Adipocyte (in vitro differentiated cells): ENCODE measurements at regions not wholly inside any gene's neighbourhood (a gene's known extent, or its start where the extent isn't known, plus 50 kb on each side); places are given as distances from the start of the nearest gene placed in this dataset.
A peak's percentile ranks its signal among the peaks of the same experiment; 100 is the strongest.
"Not testable (repeated sequence)": the region's sequence is repeated elsewhere in the genome, so short reads cannot be mapped to it uniquely, and the experiment has no call there.

Source experiments
- DNase-seq: peaks from one replicate; pipeline ENCODE4 v3.0.0-alpha.2; 2015; ENCODE audit warnings: low read depth
- H3K27me3 ChIP-seq: replicated peaks from 2 replicates; pipeline ENCODE4 v1.7.0; 2013; ENCODE audit warnings: mild to moderate bottlenecking, low read length, moderate library complexity; ENCODE audit not compliant: control insufficient read depth, insufficient read depth
- H3K36me3 ChIP-seq: 2 replicates; pipeline ENCODE4 v1.7.0; 2013; ENCODE audit warnings: low read length, mild to moderate bottlenecking, moderate library complexity; ENCODE audit not compliant: control insufficient read depth, insufficient read depth, severe bottlenecking
- H3K4me1 ChIP-seq: 2 replicates; pipeline ENCODE4 v1.7.0; 2013; ENCODE audit warnings: mild to moderate bottlenecking, low read length, moderate library complexity; ENCODE audit not compliant: control insufficient read depth, insufficient read depth
- H3K4me3 ChIP-seq: 2 replicates; pipeline ENCODE4 v1.7.0; 2013; ENCODE audit warnings: mild to moderate bottlenecking, low read length, moderate library complexity
- H3K9ac ChIP-seq: 2 replicates; pipeline ENCODE4 v1.7.0; 2013; ENCODE audit warnings: mild to moderate bottlenecking, low read length, moderate library complexity
- H3K9me3 ChIP-seq: 2 replicates; pipeline ENCODE4 v1.7.0; 2013; ENCODE audit warnings: mild to moderate bottlenecking, low read length, moderate library complexity; ENCODE audit not compliant: control insufficient read depth

DNA sequence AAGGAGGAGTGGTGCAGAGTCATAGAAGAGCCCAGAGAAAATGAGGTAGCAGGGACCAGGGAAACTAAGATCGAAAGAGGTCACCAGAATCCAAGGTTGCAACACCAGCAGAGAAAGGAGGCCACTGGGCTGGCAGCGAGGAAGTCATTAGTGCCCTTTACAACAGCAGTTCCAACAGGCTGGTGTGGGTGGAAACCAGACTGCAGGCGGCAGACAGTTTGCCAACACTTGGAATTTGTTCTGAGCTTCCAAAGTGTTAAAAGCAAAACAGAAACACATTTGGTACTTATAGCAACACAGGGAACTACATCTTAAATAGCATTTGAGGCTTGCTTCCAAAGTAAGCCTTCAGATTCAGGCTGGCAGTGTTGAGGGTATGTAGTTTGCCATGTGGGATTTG, 95.2 kb upstream of the PWP1 start:
- H3K27me3 ChIP-seq = no peaks in the 10 kb centered on the region
- H3K4me3 ChIP-seq = no peak overlapping the region
- no peak overlapping the region for H3K9ac ChIP-seq
- peaks cover 16% of the 10 kb centered on the region for H3K9me3 ChIP-seq
- H3K36me3 ChIP-seq = no peaks in the 10 kb centered on the region
- H3K4me1 ChIP-seq = no peaks in the 10 kb centered on the region
- no peak for DNase-seq

DNA sequence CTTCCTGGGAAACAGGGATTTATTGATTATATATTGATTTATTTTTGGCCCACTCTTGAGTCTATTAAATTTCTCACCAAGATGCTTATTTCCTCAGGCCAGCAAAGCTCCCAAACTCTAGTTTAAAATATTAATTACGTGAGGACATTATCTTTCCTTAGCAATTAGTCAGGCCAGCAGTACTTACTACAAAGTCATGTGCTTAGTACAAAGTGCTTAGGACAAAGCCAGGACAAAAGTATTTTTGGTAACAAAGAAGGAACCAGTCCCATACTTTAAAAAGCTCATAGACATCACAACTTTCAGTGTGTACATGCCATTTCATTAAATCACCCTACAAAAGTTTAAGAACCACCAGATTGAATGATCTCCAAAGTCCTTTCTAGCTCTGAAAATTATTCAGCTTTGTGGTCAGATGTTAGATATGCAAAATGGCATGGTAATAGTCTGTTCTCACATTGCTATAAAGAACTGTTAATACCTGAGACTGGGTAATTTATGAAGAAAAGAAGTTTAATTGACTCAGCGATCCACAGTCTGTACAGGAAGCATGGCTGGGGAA, 94.7 kb upstream of the PWP1 start:
- Histone ChIP-seq H3K9ac (no peak overlapping the region), H3K4me1 (no peaks in the 10 kb centered on the region), H3K9me3 (peaks cover 16% of the 10 kb centered on the region), H3K4me3 (no peak overlapping the region), H3K27me3 (no peaks in the 10 kb centered on the region), H3K36me3 (no peaks in the 10 kb centered on the region)
- no peak for DNase-seq

DNA sequence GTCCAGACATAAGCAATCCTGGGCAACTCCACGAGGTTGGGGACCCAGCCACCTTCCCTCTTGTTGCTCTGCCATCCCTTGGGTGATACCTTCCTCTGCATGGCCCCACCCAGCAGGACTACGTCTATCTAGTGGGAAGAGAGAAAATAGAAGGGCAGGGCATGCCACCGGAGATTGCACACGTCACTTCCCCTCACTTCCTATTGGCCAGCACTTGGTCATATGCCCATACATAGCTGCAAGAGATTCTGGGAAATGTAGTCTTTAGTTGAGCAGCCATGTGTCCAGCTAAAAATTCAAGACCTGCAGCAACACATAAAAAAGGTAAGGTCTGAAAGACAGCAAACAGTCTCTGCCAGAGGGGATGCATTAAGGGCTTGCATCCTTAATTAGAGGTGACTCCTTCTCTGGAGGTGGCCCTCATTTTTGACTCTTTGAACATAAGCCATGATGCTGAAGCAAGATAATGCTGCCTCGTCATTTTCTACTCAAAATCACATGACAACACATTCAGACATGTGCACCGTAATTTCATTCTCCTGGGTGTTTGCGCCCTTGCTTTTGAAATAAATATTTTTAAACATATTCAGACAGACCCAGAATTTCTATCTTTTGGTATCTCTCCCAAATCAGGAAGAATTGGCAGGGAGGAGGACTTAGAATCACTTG, 91.8 kb upstream of the PWP1 start:
- DNase-seq = no peak
- H3K4me3 ChIP-seq = no peak overlapping the region
- H3K27me3 ChIP-seq = no peaks in the 10 kb centered on the region
- no peak overlapping the region for H3K9ac ChIP-seq
- H3K36me3 ChIP-seq = no peaks in the 10 kb centered on the region
- H3K9me3 ChIP-seq = peaks cover 10% of the 10 kb centered on the region
- H3K4me1 ChIP-seq = no peaks in the 10 kb centered on the region

DNA sequence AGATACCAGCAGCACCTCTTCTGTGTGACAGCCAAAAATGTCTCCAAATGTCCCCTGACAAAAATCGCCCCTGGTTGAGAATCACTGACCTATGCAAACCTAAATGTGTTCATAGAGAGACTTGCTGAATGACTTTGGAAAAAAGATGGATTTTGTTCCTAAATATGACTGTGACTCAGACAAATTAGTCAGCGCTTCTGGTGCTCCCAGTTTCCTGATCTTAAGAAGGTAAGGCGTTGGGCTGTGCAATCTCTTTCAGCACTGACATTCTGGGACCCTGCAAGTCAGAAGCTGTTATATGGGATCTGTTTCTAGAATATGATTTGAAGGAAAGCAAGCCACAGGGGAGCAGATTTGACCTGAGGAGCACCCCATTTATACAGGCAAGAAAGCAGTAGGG, 90.6 kb upstream of the PWP1 start:
- H3K9me3 ChIP-seq = peaks cover 10% of the 10 kb centered on the region
- no peaks in the 10 kb centered on the region for H3K27me3 ChIP-seq
- H3K9ac ChIP-seq = no peak overlapping the region
- no peak for DNase-seq
- no peak overlapping the region for H3K4me3 ChIP-seq
- H3K36me3 ChIP-seq = no peaks in the 10 kb centered on the region
- no peaks in the 10 kb centered on the region for H3K4me1 ChIP-seq

DNA sequence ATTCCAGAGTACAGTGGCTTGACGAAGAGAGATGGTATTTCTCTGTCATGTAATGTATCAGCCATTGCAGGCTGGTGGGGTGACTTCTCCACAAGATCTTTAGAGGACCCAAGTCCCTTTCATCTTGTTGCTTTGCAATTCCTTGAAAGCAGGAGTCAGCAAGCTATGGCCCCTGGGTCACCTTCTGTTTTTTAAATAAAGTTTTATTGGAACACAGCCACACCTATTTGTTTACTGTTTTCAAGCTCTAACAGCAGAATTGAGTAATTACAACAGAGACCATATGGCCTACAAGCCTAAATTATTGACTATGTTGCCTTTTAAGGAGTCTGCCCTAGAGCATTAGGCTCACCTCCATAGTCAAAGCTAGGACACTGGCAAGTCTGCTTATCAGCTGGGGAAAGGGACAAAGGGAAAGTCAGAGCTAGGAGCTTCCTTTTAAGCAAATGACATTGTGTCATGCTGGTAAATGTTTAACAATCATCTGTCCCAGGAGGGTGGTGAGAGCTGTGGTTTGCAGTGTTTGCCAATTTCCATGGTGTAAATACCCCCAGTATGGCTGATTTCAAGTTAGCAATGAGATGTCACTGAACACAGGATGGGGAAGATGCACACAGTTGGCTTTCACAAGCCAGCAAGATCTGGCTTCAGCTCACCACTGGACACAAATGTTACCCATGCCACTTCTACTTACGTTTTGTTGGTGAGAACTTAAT, 87.7 kb upstream of the PWP1 start:
- no peak for DNase-seq
- no peaks in the 10 kb centered on the region for H3K36me3 ChIP-seq
- no peaks in the 10 kb centered on the region for H3K27me3 ChIP-seq
- H3K9me3 ChIP-seq = peaks cover 10% of the 10 kb centered on the region
- no peak overlapping the region for H3K4me3 ChIP-seq
- H3K4me1 ChIP-seq = peaks cover 18% of the 10 kb centered on the region
- no peak overlapping the region for H3K9ac ChIP-seq

DNA sequence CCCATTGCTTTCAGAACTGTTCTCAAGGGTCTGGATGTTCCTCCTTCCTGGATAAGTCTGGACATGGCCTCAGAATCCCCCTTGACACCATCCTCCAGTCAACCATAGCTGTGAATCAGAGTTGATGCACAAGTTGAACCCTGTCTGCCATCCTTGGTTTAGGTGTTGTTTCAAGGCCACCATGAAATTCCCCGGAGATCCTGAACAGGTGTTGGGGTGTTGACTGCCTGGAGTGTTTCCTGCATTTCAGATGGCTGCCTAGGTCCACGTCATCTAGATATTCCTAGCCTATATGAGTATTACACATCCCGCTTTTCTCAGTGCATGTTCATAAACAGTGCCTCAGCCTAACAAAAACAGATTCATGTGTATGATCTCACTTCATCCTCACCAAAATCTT, 86.7 kb upstream of the PWP1 start:
- no peak overlapping the region for H3K4me3 ChIP-seq
- H3K9ac ChIP-seq = no peak overlapping the region
- DNase-seq = no peak
- no peaks in the 10 kb centered on the region for H3K36me3 ChIP-seq
- H3K4me1 ChIP-seq = peaks cover 18% of the 10 kb centered on the region
- H3K27me3 ChIP-seq = no peaks in the 10 kb centered on the region
- H3K9me3 ChIP-seq = peaks cover 1% of the 10 kb centered on the region

DNA sequence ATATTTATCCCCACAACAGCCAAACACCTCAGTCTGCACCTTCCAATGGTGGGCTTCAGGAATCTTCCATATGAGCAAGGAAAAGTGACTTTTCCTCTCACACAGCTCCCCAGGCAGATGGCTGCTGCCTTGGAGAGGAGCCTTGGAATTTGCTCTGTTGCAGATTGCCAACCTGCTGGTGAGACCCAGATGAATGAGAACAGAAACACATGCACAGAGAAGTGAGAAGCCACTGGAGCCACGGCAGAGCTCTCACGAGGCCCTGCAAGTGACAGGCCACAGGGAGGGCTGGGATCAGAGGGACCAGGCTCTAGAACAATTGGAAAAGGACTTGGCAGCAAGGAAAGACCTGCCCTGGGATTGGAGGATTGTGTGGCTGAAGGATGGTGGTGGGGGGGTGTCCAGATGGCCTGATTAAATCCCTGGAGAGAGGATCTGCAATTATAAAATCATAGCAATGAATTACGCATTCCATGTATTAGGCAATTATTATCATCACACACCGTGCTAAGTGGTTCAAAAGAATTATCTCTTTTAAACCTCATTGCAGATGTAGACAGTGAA, 84.9 kb upstream of the PWP1 start:
- Histone ChIP-seq H3K4me1 (peaks cover 18% of the 10 kb centered on the region), H3K9me3 (no peaks in the 10 kb centered on the region), H3K36me3 (no peaks in the 10 kb centered on the region), H3K27me3 (no peaks in the 10 kb centered on the region), H3K9ac (no peak overlapping the region), H3K4me3 (no peak overlapping the region)
- DNase-seq = no peak

DNA sequence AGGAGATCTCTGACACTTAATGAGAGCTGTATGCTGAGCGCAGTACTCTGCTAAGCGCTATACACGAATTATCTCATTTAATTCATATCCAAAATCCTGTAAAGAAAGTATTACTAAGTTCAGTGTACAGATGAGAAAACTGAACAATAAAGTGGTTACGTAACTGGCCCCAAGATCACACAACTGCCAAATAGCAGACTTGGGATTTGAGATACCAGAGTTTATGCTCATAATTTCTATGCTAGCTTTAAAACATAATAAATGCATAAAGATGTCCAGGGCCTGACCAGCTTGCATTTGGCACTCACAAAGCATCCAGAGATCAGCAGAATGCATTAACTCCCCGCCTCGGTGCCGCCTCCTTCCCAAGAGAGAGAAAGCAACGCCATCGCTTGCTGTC, 83.2 kb upstream of the PWP1 start:
- no peak for DNase-seq
- Histone ChIP-seq H3K9me3 (no peaks in the 10 kb centered on the region), H3K27me3 (no peaks in the 10 kb centered on the region), H3K4me1 (peaks cover 18% of the 10 kb centered on the region), H3K4me3 (no peak overlapping the region), H3K36me3 (no peaks in the 10 kb centered on the region), H3K9ac (no peak overlapping the region)

DNA sequence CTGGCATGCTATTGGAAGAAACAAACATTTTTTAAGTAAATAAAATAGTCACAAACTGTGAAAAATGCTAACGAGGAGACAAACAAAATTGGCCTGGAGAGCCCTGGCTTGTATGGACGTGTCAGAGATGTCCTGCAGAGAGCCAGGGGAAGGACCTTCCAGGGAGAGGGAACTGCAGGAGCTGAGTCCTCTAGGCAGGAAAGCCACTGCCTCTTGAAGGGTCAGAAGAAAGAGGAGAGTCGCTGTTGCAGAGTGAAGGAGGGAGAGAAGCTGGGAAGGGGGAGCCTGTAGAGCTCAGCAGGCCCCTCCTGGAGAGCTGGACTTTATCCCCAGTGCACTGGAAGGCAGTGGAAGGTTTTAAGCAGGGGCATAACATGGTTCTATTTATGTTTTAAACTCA, 80.3 kb upstream of the PWP1 start:
- Histone ChIP-seq H3K9me3 (no peaks in the 10 kb centered on the region), H3K36me3 (no peaks in the 10 kb centered on the region), H3K4me1 (peaks cover 18% of the 10 kb centered on the region), H3K27me3 (no peaks in the 10 kb centered on the region), H3K9ac (no peak overlapping the region), H3K4me3 (no peak overlapping the region)
- no peak for DNase-seq

DNA sequence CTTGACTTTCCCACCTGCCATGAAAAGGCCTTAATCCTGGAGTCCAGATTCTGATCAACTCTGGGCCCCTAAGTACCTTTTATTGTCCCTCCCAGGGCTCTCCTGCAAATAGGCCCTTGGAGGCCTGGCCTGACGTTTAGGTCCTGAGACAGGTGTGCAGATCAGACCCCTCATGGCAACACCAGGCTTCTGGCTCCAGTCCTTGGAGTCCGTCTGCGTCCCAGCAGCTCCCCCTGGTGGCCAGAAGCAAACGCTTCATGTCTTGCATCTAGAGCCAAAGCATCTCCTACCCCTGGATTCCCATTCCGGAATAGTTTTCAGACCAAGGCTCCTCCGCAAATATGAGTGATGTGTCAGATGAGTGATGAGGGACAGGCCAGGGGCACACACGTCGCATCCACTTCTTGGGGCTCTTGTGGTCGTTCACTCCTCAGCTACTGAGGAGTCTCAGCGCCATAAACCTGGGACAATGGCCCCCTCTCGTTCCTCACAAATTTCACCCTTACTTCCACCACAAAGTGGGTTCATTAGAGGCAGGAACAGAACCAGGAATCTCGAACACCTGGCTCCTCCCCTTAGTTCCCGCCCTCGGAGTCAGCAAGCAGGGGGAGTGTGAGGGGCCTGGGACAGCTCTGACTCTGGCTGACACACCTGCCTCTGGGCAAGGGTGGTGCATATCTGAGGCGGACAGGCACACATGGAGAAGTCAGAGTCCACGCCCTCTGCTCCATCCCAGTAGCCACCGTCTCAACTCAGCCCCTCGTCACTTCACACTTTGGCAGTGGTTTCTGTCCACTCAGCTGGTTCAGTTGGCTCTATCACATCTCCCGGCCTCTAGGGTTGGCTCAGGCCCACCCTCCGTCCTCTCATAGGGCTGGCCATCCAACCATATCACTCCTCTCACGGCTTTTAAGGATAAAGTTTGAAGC, 77.9 kb upstream of the PWP1 start:
- H3K4me1 ChIP-seq = peaks cover 1% of the 10 kb centered on the region
- H3K9me3 ChIP-seq = no peaks in the 10 kb centered on the region
- no peak overlapping the region for H3K4me3 ChIP-seq
- H3K27me3 ChIP-seq = no peaks in the 10 kb centered on the region
- DNase-seq = peak; percentile 89
- no peak overlapping the region for H3K9ac ChIP-seq
- H3K36me3 ChIP-seq = no peaks in the 10 kb centered on the region

DNA sequence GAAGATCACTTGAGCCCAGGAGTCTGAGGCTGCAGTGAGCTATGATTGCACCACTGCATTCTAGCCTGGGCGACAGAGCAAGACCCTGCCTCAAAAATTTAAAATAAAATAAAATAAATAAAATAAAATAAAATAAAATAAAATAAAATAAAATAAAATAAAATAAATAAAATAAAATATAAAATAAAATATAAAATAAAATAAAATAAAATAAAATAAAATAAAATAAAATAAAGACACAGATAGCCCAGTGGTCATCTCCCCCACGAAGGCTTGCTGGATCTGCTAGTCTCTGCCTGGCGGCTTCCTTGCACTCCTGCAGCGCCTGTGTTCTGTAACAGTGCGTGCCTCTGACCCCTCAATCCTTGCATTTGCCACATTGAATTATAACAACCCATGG, 76.8 kb upstream of the PWP1 start:
- H3K4me1 ChIP-seq, H3K4me3 ChIP-seq, H3K9me3 ChIP-seq, H3K36me3 ChIP-seq, H3K27me3 ChIP-seq, DNase-seq, H3K9ac ChIP-seq: not testable (repeated sequence)
